ENCODE measurements at regions not wholly inside any gene's neighbourhood (a gene's known extent, or its start where the extent isn't known, plus 50 kb on each side); places are given as distances from the start of the nearest gene placed in this dataset.

GRCh38 chr5:38207343-38207742 is 51.0 kb upstream of the EGFLAM start:
- DNase-seq: peak; percentile 4

GRCh38 chr5:38202741-38203140 is 55.6 kb upstream of the EGFLAM start:
- DNase-seq: no peak

GRCh38 chr5:38200872-38201557 is 57.3 kb upstream of the EGFLAM start:
- DNase-seq: no peak

- no peak for DNase-seq
Measured at GRCh38 chr5:38197118-38197517, 61.2 kb upstream of the EGFLAM start.

- DNase-seq: peak; percentile 63
Measured at GRCh38 chr5:38193015-38193581, 65.3 kb upstream of the EGFLAM start.

GRCh38 chr5:38191693-38192092 is 66.7 kb upstream of the EGFLAM start:
- DNase-seq: no peak

- DNase-seq: no peak
Measured at GRCh38 chr5:38190111-38190510, 68.2 kb upstream of the EGFLAM start.

- DNase-seq: no peak
Measured at GRCh38 chr5:38189081-38189504, 69.3 kb upstream of the EGFLAM start.

- no peak for DNase-seq
Measured at GRCh38 chr5:38188591-38188990, 69.8 kb upstream of the EGFLAM start.

- DNase-seq: no peak
Measured at GRCh38 chr5:38187532-38187931, 70.8 kb upstream of the EGFLAM start.

- DNase-seq: no peak
Measured at GRCh38 chr5:38184627-38185026, 73.7 kb upstream of the EGFLAM start.

GRCh38 chr5:38182991-38183390 is 75.4 kb upstream of the EGFLAM start:
- DNase-seq: no peak

- no peak for DNase-seq
Measured at GRCh38 chr5:38168029-38168428, 90.3 kb upstream of the EGFLAM start.

GRCh38 chr5:38167562-38167996 is 90.8 kb upstream of the EGFLAM start:
- DNase-seq: no peak

- DNase-seq: no peak
Measured at GRCh38 chr5:38166832-38167231, 91.5 kb upstream of the EGFLAM start.

GRCh38 chr5:38165435-38165834 is 92.9 kb upstream of the EGFLAM start:
- no peak for DNase-seq

- DNase-seq: no peak
Measured at GRCh38 chr5:38164776-38165399, 93.5 kb upstream of the EGFLAM start.

GRCh38 chr5:38163636-38164237 is 94.6 kb upstream of the EGFLAM start:
- no peak for DNase-seq

GRCh38 chr5:38162625-38163024 is 95.7 kb upstream of the EGFLAM start:
- DNase-seq: no peak

- DNase-seq: no peak
Measured at GRCh38 chr5:38157024-38157423, 101.3 kb upstream of the EGFLAM start.

- DNase-seq: no peak
Measured at GRCh38 chr5:38154615-38155204, 103.6 kb upstream of the EGFLAM start.

- no peak for DNase-seq
Measured at GRCh38 chr5:38151878-38152277, 106.5 kb upstream of the EGFLAM start.

GRCh38 chr5:38149815-38150195 is 108.6 kb upstream of the EGFLAM start:
- no peak for DNase-seq

Measured in fibroblast of skin of abdomen (primary cell).